MM.1S (cell line): ENCODE measurements at regions not wholly inside any gene's neighbourhood (a gene's known extent, or its start where the extent isn't known, plus 50 kb on each side); places are given as distances from the start of the nearest gene placed in this dataset.

ENCODE experiments used
- EZH2 ChIP-seq: fragments of 300-600 bp; sonication (generic); optimal IDR thresholded peaks from 2 replicates; pipeline ENCODE3; 2017; ENCODE audit warnings: low read depth, mild to moderate bottlenecking, antibody characterized with exemption, low read length, mixed read lengths
- EZH2phosphoT487 ChIP-seq: fragments of 300-600 bp; sonication (generic); IDR thresholded peaks from 2 replicates; pipeline ENCODE4 v1.6.1; 2018; ENCODE audit warnings: antibody characterized with exemption, low read length
- TF ChIP-seq, protein P1 (sequence below): fragments of 300-600 bp; sonication (generic); IDR thresholded peaks from 2 replicates; pipeline ENCODE4 v1.5.1; 2016; ENCODE audit warnings: antibody characterized with exemption, low read length, mixed read lengths

DNA sequence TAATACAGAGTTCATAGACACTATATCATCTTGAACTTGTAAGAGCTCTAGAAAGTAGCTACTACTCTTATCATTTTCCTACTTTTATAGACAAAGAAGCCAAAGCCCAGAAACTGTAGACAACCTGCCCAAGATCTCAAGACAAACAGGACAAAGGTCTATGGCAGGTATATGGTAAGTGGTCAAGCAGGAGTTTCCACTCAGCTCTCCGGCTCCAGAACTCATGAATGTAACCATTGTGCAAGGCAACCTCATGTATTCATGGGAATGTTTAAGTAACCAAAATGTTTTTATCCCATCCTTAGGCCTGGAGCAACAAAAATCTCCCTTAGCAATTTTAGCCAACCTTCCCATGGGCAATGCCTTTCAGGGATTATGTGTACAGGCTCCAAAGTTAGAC, 163.4 kb upstream of the PUM3 start:
- TF ChIP-seq, protein P1, sequence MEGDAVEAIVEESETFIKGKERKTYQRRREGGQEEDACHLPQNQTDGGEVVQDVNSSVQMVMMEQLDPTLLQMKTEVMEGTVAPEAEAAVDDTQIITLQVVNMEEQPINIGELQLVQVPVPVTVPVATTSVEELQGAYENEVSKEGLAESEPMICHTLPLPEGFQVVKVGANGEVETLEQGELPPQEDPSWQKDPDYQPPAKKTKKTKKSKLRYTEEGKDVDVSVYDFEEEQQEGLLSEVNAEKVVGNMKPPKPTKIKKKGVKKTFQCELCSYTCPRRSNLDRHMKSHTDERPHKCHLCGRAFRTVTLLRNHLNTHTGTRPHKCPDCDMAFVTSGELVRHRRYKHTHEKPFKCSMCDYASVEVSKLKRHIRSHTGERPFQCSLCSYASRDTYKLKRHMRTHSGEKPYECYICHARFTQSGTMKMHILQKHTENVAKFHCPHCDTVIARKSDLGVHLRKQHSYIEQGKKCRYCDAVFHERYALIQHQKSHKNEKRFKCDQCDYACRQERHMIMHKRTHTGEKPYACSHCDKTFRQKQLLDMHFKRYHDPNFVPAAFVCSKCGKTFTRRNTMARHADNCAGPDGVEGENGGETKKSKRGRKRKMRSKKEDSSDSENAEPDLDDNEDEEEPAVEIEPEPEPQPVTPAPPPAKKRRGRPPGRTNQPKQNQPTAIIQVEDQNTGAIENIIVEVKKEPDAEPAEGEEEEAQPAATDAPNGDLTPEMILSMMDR = no peak
- no peak for TF ChIP-seq EZH2
- no peak for TF ChIP-seq EZH2phosphoT487
